GM04504 (cell line): ENCODE measurements at regions not wholly inside any gene's neighbourhood (a gene's known extent, or its start where the extent isn't known, plus 50 kb on each side); places are given as distances from the start of the nearest gene placed in this dataset.
A peak's percentile ranks its signal among the peaks of the same experiment; 100 is the strongest.

ENCODE experiments used
- DNase-seq: peaks from one replicate; pipeline ENCODE4 v3.0.0-alpha.2; 2012; ENCODE audit warnings: low read depth

GRCh38 chr9:69955536-69956355 lies 87.9 kb upstream of the MAMDC2 start:
- DNase-seq: no peak

DNA sequence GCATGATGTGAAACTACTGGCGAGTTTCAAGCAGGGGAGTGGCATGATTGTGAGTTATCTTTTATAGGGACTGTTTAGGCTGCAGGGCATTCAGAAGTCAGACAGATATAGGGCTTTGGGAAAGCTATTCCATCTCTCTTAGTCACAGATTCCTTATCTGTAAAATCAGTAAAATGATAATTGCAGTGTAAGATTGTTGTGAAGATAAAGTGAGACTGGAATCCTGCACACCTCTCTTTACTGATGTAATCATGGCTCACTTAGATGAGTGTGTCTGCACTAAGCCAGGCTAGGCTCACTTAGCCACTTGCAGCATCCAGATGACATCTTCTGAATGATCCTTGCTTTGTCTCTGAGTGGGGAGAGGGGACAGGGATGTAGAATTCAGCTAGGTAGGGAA lies 81.8 kb upstream of the MAMDC2 start:
- DNase-seq: no peak

- DNase-seq: no peak
These were observed 79.8 kb upstream of the MAMDC2 start for GRCh38 chr9:69963803-69964202.

DNA sequence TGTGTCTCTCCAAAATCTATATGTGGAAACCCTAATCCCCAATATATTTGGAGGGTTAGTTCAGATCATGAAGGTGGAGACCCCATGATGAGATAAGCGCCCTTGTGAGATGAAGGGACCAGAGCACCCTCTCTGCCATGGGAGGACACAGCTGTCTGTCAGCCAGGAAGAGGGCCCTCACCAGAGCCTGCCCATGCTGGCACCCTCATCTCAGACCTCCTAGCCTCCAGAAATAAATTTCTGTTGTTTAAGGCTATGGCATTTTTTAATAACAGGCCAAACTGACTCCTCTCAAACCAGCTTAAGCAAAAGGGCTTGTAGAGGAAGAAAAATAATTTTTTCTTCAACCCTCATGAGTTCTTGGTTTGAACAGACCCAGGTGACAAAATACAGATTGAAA lies 79.2 kb upstream of the MAMDC2 start:
- no peak for DNase-seq

- no peak for DNase-seq
These were observed 78.1 kb upstream of the MAMDC2 start for GRCh38 chr9:69965416-69966145.

GRCh38 chr9:69967344-69967743 lies 76.3 kb upstream of the MAMDC2 start:
- DNase-seq: no peak

GRCh38 chr9:69970001-69970533 lies 73.6 kb upstream of the MAMDC2 start:
- no peak for DNase-seq

GRCh38 chr9:69971643-69972449 lies 71.8 kb upstream of the MAMDC2 start:
- no peak for DNase-seq

GRCh38 chr9:69975681-69976080 lies 68.0 kb upstream of the MAMDC2 start:
- DNase-seq: no peak

GRCh38 chr9:69976152-69976551 lies 67.5 kb upstream of the MAMDC2 start:
- peak; percentile 72 for DNase-seq

DNA sequence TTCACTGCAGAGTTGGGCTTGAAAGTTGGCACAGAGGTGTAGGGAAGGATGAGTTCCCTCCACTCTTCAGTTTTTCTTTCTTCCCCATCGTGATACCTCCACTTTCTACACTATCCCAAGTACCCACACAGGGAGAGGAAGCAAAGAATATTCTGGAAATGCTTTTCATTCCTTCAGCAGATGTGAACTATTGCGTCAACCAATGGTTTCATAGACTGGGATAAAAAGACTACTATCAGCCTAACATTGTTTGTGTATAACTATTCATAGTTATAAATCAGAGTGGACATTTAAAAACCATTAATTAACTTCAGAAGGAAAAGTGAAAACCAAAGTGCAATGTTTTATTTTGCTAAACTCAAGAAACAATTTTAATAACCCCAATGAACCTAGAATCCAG lies 63.6 kb upstream of the MAMDC2 start:
- DNase-seq: no peak

DNA sequence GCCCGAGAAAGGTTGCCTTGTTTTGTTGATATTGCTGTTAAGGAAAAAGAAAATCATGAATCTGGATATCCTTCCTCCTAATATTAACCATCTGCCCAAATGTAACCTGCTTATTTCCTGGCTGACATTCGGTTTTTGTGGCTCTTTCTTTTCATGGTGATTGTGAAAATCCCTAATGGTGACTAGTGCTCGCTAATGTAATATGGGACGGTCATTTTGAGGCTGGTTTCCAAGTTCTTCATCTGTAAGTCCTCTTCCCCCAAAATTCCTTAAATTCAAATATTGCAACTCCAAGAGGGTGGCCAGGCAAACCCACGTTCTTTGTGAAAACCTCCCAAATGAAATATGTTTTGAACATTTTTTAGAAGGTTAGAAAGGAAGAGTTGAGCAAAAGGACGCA lies 63.1 kb upstream of the MAMDC2 start:
- no peak for DNase-seq

GRCh38 chr9:69981686-69982445 lies 61.8 kb upstream of the MAMDC2 start:
- DNase-seq: no peak

DNA sequence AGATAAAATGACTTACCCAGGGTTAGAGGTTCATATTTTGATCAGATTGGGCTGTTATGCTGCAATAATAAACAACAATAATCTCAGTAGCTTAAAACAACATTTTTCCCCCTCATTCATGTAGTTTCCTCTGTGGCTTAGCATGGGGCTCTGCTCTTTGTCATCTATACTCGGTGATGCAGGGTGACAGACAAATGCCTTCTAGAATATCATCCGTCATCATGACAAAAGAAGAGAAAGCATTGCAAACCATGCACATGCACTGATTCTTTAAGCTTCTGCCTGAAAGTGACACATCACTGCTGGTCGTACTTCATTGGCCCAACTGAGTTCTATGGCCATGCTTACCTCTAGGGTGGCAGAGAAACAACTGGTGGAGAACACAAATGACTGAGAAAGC lies 58.8 kb upstream of the MAMDC2 start:
- DNase-seq: no peak

- DNase-seq: no peak
These were observed 57.7 kb upstream of the MAMDC2 start for GRCh38 chr9:69985971-69986370.

DNA sequence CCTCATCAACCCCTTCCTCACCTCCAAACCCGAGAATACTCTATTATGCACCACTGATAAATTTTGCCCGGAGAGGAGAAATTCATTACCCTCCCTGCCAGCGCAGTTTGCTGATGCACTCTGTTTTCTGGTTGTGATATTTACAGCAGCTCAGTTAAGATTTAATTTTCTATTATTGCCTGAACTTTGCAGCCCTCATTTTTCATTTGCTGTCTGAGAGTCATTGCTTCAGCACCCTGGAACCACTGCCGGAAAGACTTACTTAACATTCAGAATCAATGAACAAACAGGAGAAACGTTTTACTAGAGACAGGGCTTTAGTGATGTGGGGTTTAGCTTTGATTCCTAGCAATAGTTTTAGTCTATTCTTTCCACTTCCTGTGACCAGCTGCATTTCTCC lies 56.7 kb upstream of the MAMDC2 start:
- DNase-seq: no peak

DNA sequence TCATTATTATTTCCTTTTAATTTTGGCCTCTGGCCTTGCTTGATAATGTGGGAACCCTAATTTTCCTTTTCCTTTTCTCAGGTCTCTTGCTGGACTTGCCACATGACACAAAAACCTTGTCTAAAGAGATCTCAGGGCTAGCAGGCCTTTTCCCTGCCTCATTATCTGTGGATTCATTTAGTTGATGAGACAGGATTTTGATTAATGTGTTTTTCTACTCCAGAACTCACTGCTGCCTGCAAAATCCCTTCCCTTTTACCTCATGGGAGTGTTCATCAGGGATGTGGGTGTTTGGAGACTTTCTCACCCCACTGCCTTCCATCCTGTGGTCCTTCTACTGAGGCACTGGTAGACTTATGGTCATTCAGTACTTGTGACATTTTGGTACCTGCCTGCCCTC lies 56.2 kb upstream of the MAMDC2 start:
- DNase-seq: no peak

DNA sequence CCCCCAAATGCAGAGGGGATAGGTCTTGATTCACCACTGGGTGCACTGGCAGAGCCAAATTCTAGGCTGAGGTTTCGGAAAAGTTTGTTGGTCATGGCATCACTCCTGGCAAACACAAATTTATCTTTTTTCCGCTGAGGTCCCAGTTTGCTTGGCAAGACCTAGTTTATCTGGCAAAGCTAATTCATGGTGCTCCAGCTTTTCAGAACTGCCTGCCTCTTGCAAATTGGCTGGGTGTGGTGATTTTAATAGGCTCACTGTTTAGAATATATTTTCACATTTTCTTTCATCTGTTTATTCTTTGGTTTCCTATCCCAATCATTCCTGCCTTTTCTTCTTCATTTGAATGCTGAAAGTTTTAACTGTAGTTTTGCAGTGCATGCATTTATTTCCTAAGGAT lies 50.5 kb upstream of the MAMDC2 start:
- no peak for DNase-seq
